NCI-H2227 (cell line): ENCODE measurements at regions not wholly inside any gene's neighbourhood (a gene's known extent, or its start where the extent isn't known, plus 50 kb on each side); places are given as distances from the start of the nearest gene placed in this dataset.
"Not testable (repeated sequence)": the region's sequence is repeated elsewhere in the genome, so short reads cannot be mapped to it uniquely, and the experiment has no call there.

ENCODE experiments used
- DNase-seq: peaks from one replicate; lab custom pipeline; 2025; ENCODE audit not compliant: unreplicated experiment; lab: John Stamatoyannopoulos, UW

- DNase-seq: no peak
Observed at GRCh38 chr15:96790004-96790403, 459.5 kb downstream of the NR2F2 start.

DNA sequence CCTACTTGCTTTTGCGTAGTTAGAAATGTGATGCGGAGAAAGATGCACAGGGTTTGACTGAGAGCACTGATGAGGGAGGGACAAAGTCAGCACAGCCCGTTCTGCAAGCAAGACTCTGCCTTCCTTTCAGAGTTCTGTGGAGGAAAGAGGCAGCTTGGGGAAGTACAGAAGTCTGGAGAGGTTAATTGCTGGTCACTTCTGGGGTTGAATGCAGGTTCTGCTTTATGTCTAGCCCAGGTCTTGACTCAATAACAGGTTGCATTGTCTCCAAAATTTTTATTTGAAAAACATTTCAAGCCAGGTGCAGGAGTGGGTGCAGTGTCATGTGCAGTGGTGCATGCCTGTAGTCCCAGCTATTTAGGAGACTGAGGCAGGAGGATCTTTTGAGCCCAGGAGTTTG, 461.7 kb downstream of the NR2F2 start:
- no peak for DNase-seq

GRCh38 chr15:96796841-96797240, 466.3 kb downstream of the NR2F2 start:
- DNase-seq: no peak

GRCh38 chr15:96801576-96802150, 471.2 kb downstream of the NR2F2 start:
- peak; percentile 34 for DNase-seq

DNA sequence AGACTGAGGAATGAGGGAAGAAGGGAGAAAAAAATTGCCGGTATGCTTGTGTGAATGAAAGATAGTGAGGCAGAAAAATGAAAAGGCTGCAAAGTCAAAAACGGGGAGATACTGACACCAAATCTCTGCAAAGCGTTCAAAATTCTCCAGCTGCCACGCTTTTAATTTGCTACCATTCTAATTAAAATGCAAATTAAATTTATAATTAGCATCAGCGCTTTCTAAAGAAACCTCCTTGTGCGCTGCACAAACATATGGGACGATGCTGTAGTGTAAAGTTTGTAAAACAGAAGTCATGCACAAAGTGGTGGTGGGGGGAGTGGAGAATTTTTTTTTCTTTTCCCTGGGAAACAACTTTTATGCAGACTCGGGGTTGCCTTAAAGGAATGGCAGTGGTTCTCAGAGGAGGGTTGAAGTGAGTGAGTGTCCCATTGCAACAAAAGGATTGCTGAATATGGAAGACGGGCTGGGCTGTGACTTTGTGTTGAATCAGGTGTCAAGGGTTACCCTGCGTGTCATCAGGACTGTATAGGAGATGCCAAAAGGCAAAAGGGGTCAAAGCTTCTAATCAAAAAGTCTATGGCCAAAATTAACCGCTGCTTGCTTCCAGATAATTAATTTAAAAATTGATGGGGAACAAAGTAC, 472.2 kb downstream of the NR2F2 start:
- peak; percentile 2 for DNase-seq

DNA sequence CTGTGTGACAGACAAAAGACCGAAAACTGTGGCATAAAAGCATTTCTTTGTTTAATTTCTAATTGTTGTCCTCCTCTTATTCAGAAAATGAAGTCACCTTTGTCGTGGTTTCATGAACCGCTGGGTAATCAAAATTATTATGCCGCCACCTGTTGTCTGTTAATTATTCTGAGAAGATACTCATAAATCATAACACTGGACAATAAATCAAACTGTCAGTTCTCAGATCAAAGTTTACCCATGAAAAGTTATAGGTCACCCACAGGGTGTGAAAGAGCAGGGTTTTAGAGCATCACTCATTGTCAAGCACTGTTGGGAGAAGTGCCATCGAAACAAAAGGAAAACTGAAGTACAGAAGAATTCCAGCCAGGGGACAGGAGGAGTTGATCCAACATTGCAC, 474.3 kb downstream of the NR2F2 start:
- peak; percentile 38 for DNase-seq

DNA sequence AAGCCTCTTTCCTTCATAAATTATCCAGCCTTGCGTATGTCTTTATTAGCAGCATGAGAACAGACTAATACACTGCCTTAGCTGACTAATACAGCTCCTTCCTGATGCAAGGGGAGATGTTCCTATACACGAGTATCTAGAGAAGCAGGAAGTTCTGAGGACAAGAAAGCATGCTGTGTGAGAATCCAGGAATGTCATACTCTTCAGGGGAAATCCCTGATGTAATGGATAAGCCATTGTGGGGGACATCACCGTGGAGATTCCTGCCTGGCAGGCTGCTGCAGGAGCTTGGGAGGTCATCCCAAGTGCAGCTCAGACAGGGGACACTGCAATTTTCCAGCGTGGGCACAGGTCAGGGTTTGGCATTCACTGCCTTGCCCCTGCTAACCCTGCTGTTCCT, 476.9 kb downstream of the NR2F2 start:
- DNase-seq: no peak

- no peak for DNase-seq
Observed at GRCh38 chr15:96817900-96818299, 487.4 kb downstream of the NR2F2 start.

DNA sequence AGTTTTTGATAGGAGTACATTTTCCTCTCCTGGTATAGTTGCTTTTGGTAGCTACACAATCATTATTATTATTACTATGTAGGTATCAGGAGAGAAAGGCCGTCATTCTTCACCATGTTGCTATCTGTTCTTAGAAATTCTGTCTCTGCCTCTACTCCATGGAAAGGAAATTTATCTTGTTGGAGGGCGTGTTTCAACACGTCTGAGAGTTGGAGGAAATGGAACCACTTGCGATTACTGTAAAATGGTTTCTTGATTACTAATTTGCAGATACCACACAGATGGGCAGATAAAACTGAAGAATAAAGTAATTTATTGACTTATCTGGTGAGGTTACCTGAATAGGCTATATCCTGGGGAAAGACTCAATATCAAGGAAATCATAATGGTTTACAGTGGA, 488.4 kb downstream of the NR2F2 start:
- no peak for DNase-seq

GRCh38 chr15:96827981-96828380, 497.5 kb downstream of the NR2F2 start:
- DNase-seq: no peak

DNA sequence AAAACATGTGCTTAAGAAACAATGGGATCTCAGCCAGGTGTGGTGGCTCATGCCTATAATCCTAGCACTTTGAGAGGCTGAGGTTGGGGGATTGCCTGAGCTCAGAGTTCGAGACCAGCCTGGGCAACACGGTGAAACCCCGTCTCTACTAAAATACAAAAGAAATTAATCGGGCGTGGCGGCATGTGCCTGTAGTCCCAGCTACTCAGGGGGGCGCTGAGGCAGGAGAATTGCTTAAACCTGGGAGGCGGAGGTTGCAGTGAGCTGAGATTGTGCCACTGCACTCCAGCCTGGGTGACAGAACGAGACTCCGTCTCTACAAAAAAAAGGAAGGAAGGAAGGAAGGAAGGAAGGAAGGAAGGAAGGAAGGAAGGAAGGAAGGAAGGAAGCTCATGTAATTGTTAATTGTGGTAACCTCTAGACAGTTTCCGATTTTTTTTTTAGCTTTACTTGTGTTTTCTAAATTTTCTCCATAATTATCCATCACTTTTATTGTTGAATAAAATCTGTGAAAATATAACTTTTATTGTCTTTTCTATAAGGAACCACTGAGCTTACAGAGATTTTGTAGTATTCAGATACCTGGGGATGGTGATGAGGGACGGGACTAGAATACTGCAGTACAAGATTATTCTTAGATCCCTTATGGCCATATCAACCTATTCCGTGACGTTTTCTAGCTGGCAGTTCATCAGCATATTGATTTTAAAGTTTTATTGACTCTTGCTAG, 506.9 kb downstream of the NR2F2 start:
- no peak for DNase-seq

DNA sequence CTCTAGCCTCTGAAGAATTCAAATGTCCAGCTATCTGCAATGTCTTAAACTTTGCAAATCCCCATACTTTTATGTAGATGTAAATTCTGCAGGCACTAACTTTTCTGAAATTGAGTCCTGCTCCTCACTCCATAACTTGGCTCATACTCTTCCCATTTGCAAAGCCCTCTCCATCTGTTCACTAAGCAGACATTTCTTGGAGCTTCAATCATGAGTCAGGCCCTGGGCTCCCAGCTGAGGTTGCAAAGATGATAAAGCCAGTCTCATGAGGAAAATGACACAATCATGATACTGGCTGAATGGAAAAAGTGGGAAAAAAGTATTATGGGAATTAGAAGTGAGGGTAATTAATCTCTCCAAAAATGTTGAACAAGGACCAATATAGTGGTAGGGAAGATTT, 507.6 kb downstream of the NR2F2 start:
- no peak for DNase-seq

GRCh38 chr15:96849271-96849900, 518.9 kb downstream of the NR2F2 start:
- DNase-seq: peak; percentile 7

GRCh38 chr15:96851613-96852012, 521.1 kb downstream of the NR2F2 start:
- no peak for DNase-seq

DNA sequence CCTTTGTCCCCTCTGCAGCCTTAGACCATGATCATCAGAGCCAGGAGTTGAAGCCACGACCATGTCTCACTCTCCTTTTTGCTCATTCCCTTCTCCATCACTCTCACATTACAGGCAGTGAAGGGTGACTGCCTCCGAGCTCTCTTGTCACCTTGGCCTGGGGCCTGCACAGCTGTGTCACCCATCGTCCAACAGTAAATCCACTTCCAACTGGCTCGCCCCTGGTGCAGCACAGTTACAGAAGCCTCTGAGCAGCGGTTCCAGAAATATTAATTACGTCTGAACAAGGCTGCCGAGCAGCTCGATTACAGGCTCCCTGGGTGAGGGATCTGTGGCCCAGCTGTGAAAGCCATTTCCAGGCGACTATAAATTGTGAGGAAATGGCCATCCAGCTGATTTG, 528.2 kb downstream of the NR2F2 start:
- DNase-seq: no peak

DNA sequence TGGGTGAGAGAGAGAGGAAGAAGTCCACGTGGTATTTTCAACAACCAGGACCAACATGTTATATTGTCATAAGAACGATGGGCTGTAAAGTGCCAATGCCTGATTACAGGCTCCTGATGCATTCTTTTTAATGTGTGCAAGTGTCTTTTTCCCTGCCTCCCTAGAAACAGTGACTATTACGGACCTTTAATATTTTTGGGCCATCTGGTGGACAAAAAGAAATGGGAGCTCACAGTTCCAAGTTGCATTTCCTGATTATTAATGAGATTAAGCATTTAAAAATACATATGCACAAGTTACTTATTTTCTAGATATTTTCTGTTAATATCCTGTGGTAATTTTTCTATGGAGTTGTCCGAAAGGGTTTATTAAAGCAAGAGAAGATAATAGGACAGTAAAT, 530.2 kb downstream of the NR2F2 start:
- no peak for DNase-seq

GRCh38 chr15:96867992-96868391, 537.5 kb downstream of the NR2F2 start:
- no peak for DNase-seq

GRCh38 chr15:96869122-96869521, 538.6 kb downstream of the NR2F2 start:
- no peak for DNase-seq

- DNase-seq: peak; percentile 24
Observed at GRCh38 chr15:96869790-96870189, 539.3 kb downstream of the NR2F2 start.

- peak; percentile 87 for DNase-seq
Observed at GRCh38 chr15:96870580-96870979, 540.1 kb downstream of the NR2F2 start.

- not testable (repeated sequence) for DNase-seq
Observed at GRCh38 chr15:96877442-96877841, 546.9 kb downstream of the NR2F2 start.

DNA sequence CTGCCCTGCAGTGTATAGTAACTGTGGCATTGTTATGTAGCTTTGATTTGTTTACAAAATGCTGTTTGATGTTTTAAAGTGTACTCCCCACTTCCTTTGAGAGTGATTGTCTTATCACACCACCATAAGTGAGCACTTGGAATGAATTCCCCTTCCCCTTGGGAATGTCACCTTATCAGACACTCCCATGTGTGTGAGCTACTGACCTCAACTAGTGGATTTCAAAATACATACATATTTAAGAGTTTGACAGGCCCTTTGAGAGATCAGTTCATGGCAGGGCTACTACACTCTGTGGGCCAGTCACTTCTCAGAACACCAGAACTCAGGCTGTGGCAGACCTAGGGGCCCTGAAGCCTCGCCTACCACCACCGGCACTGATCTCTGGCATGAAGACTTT, 547.6 kb downstream of the NR2F2 start:
- peak; percentile 13 for DNase-seq
